T-cell (primary cell): ENCODE measurements at regions not wholly inside any gene's neighbourhood (a gene's known extent, or its start where the extent isn't known, plus 50 kb on each side); places are given as distances from the start of the nearest gene placed in this dataset.

Source experiments
- ATAC-seq, 4 experiments: fragments of 200-7000 bp in 3 of 4; fragments of 150-1000 bp in 1 of 4; cut with Tn5 transposase; replicated peaks in 1 of 4; 1 replicate in 3 of 4; 2 replicates in 1 of 4; pipeline ENCODE4 v1.10.0; 2021; ENCODE audit warnings: moderate library complexity in 3 of 4, mild to moderate bottlenecking in 2 of 4, moderate number of reproducible peaks in 1 of 4
- CTCF ChIA-PET, 2 donors: fragments of 300-600 bp; sonication (Branson Sonifier 250); formaldehyde crosslinking; loops; one replicate each; lab custom pipeline; 2022; ENCODE audit warnings: antibody characterized with exemption in 2 of 2; lab: Charles Lee
- POLR2A ChIA-PET, 2 donors: fragments of 300-600 bp; sonication (Branson Sonifier 250); formaldehyde crosslinking; loops; one replicate each; lab custom pipeline; 2022; ENCODE audit warnings: antibody characterized with exemption in 2 of 2; lab: Charles Lee
- DNase-seq, 35 experiments: peaks; one replicate each; pipeline versions ENCODE4 v3.0.0 to v3.0.0-alpha.2; 2013 to 2023
- H3K27ac ChIP-seq: one replicate; pipeline ENCODE4 v1.5.1; 2013; ENCODE audit warnings: low read length
- H3K27me3 ChIP-seq, 2 experiments: replicated peaks in 1 of 2; 1 replicate in 1 of 2; 2 replicates in 1 of 2; pipeline versions ENCODE4 v1.6.1 to v1.7.0; 2013; ENCODE audit warnings: low read length in 1 of 2, mixed read lengths in 1 of 2; ENCODE audit not compliant: control insufficient read depth in 2 of 2, insufficient read depth in 2 of 2; ENCODE audit errors: extremely low read depth in 1 of 2
- H3K36me3 ChIP-seq, 2 donors: 1 replicate in 1 of 2; 2 replicates in 1 of 2; pipeline versions ENCODE4 v1.6.1 to v1.7.0; 2013; ENCODE audit warnings: low read length in 1 of 2; ENCODE audit not compliant: control insufficient read depth in 2 of 2, insufficient read depth in 1 of 2; ENCODE audit errors: extremely low read depth in 1 of 2
- H3K4me1 ChIP-seq, 2 experiments: 1 replicate in 1 of 2; 2 replicates in 1 of 2; pipeline versions ENCODE4 v1.6.1 to v1.7.0; 2013; ENCODE audit warnings: low read length in 2 of 2, mixed read lengths in 1 of 2; ENCODE audit not compliant: insufficient read depth in 2 of 2, control insufficient read depth in 1 of 2; ENCODE audit errors: extremely low read depth in 1 of 2
- H3K4me3 ChIP-seq, 2 donors: 1 replicate in 1 of 2; 2 replicates in 1 of 2; pipeline versions ENCODE4 v1.5.1 to v1.7.0; 2013; ENCODE audit warnings: mild to moderate bottlenecking in 2 of 2, low read length in 1 of 2, moderate library complexity in 1 of 2; ENCODE audit not compliant: control insufficient read depth in 1 of 2; ENCODE audit errors: extremely low read depth in 1 of 2
- H3K9me3 ChIP-seq: 2 replicates; pipeline ENCODE4 v1.7.0; 2013
- H3K27ac Mint-ChIP-seq, 2 donors: one replicate each; pipeline ENCODE4 v1.8.0; 2020 to 2021; ENCODE audit warnings: mild to moderate bottlenecking in 2 of 2, mixed read lengths in 2 of 2
- H3K27me3 Mint-ChIP-seq, 2 donors: one replicate each; pipeline ENCODE4 v1.8.0; 2021 to 2022; ENCODE audit warnings: mixed read lengths in 2 of 2
- H3K36me3 Mint-ChIP-seq: one replicate; pipeline ENCODE4 v1.8.0; 2021; ENCODE audit warnings: mixed read lengths
- H3K4me1 Mint-ChIP-seq, 3 donors: one replicate each; pipeline ENCODE4 v1.8.0; 2020 to 2022; ENCODE audit warnings: mixed read lengths in 3 of 3, mild to moderate bottlenecking in 1 of 3
- H3K4me3 Mint-ChIP-seq, 3 donors: one replicate each; pipeline ENCODE4 v1.8.0; 2020 to 2022; ENCODE audit warnings: mild to moderate bottlenecking in 3 of 3, mixed read lengths in 3 of 3, moderate library complexity in 3 of 3
- H3K9me3 Mint-ChIP-seq, 3 donors: one replicate each; pipeline ENCODE4 v1.8.0; 2020 to 2022; ENCODE audit warnings: mixed read lengths in 3 of 3
- WGBS: methylation state at CpG from one replicate; pipeline ENCODE4 v1.1.5; 2013; ENCODE audit warnings: missing lambda C conversion rate; ENCODE audit not compliant: insufficient coverage; 5-methylcytosine and 5-hydroxymethylcytosine counted together

GRCh38 chr6:30272032-30272431 lies 54.7 kb upstream of the TRIM39 start:
- CTCF ChIA-PET = interaction anchor here in 1 of 2 donors (0.6 kb wide), 1 partner anchor 68 kb away, joined by 3 read pairs; no protein-coding TSS in a partner anchor

GRCh38 chr6:30267423-30267822 lies 54.2 kb upstream of the TRIM26 start:
- no CpG with 5 or more reads among the region's 2 CpGs for WGBS
- no peak for DNase-seq
- H3K36me3 Mint-ChIP-seq = peaks cover 32% of the 10 kb centered on the region
- POLR2A ChIA-PET = interaction anchor here in 1 of 2 donors (0.6 kb wide), 1 partner anchor 47 kb away, joined by 3 read pairs; no protein-coding TSS in a partner anchor
- Histone ChIP-seq H3K27ac (no peak overlapping the region), H3K4me3 (no peak overlapping the region), H3K9me3 (no peaks in the 10 kb centered on the region), H3K4me1 (no peaks in the 10 kb centered on the region), H3K36me3 (peaks cover 2 to 3% of the 10 kb centered on the region in 2 donors), H3K27me3 (no peaks in the 10 kb centered on the region)
- peaks cover 0 to 10% (median 5%) of the 10 kb centered on the region in 3 donors for H3K9me3 Mint-ChIP-seq
- ATAC-seq = no peak
- H3K4me3 Mint-ChIP-seq = no peak overlapping the region
- H3K4me1 Mint-ChIP-seq = no peaks in the 10 kb centered on the region
- H3K27me3 Mint-ChIP-seq = peaks cover 8 to 18% of the 10 kb centered on the region in 2 donors
- no peak overlapping the region for H3K27ac Mint-ChIP-seq
- CTCF ChIA-PET = no interaction called here

More at GRCh38 chr6:30272032-30272431, 54.7 kb upstream of the TRIM39 start:
- Histone ChIP-seq H3K4me1 (no peaks in the 10 kb centered on the region), H3K27ac (no peak overlapping the region), H3K27me3 (no peaks in the 10 kb centered on the region), H3K9me3 (no peaks in the 10 kb centered on the region), H3K36me3 (no peaks in the 10 kb centered on the region), H3K4me3 (no peak overlapping the region)
- Mint-ChIP-seq H3K36me3 (no peaks in the 10 kb centered on the region), H3K9me3 (peaks cover 0 to 22% (median 19%) of the 10 kb centered on the region in 3 donors), H3K27ac (no peak overlapping the region), H3K4me3 (no peak overlapping the region), H3K27me3 (peaks cover 8 to 22% of the 10 kb centered on the region in 2 donors), H3K4me1 (no peaks in the 10 kb centered on the region)
- POLR2A ChIA-PET = no interaction called here
- DNase-seq (no peak), ATAC-seq (no peak)

GRCh38 chr6:30265594-30265993 lies 52.4 kb upstream of the TRIM26 start:
- ChIA-PET CTCF (no interaction called here), POLR2A (no interaction called here)
- DNase-seq (no peak), ATAC-seq (no peak)
- peaks cover 3 to 5% of the 10 kb centered on the region in 2 donors for H3K36me3 ChIP-seq
- Mint-ChIP-seq H3K4me3 (no peak overlapping the region), H3K4me1 (peaks cover 0 to 2% (median 0%) of the 10 kb centered on the region in 3 donors), H3K36me3 (peaks cover 33% of the 10 kb centered on the region), H3K27me3 (peaks cover 3 to 9% of the 10 kb centered on the region in 2 donors), H3K27ac (no peak overlapping the region), H3K9me3 (no peaks in the 10 kb centered on the region)
- H3K4me1 ChIP-seq = peaks cover 0 to 7% of the 10 kb centered on the region in 2 experiments
- H3K27ac ChIP-seq = no peak overlapping the region
- no peaks in the 10 kb centered on the region for H3K27me3 ChIP-seq
- WGBS = no CpG with 5 or more reads among the region's 2 CpGs
- no peak overlapping the region for H3K4me3 ChIP-seq
- no peaks in the 10 kb centered on the region for H3K9me3 ChIP-seq

- no peak overlapping the region for H3K4me3 Mint-ChIP-seq
- no peak for ATAC-seq
Measured at GRCh38 chr6:30265181-30265580, 52.0 kb upstream of the TRIM26 start.

GRCh38 chr6:30264743-30265142 lies 51.5 kb upstream of the TRIM26 start:
- Mint-ChIP-seq H3K27me3 (peaks cover 3% of the 10 kb centered on the region in 2 donors), H3K9me3 (no peaks in the 10 kb centered on the region), H3K27ac (no peak overlapping the region), H3K4me1 (peaks cover 0 to 5% (median 3%) of the 10 kb centered on the region in 3 donors), H3K36me3 (peaks cover 33% of the 10 kb centered on the region), H3K4me3 (no peak overlapping the region)
- Histone ChIP-seq H3K4me1 (peaks cover 0 to 14% of the 10 kb centered on the region in 2 experiments), H3K27ac (no peak overlapping the region), H3K27me3 (no peaks in the 10 kb centered on the region), H3K4me3 (no peak overlapping the region), H3K36me3 (peaks cover 3 to 5% of the 10 kb centered on the region in 2 donors), H3K9me3 (no peaks in the 10 kb centered on the region)
- DNase-seq (no peak), ATAC-seq (no peak)
- WGBS = 74% methylated on average over 5 of the region's 6 CpGs
- POLR2A ChIA-PET = no interaction called here
- CTCF ChIA-PET = no interaction called here

More at GRCh38 chr6:30265181-30265580, 52.0 kb upstream of the TRIM26 start:
- no peaks in the 10 kb centered on the region for H3K9me3 ChIP-seq
- Mint-ChIP-seq H3K36me3 (peaks cover 33% of the 10 kb centered on the region), H3K27me3 (peaks cover 3 to 5% of the 10 kb centered on the region in 2 donors), H3K4me1 (peaks cover 0 to 4% (median 2%) of the 10 kb centered on the region in 3 donors), H3K27ac (no peak overlapping the region), H3K9me3 (no peaks in the 10 kb centered on the region)
- POLR2A ChIA-PET = no interaction called here
- no peaks in the 10 kb centered on the region for H3K27me3 ChIP-seq
- H3K4me1 ChIP-seq = peaks cover 0 to 11% of the 10 kb centered on the region in 2 experiments
- no peak for DNase-seq
- WGBS = 100% methylated on average over 1 of the region's 4 CpGs
- CTCF ChIA-PET = no interaction called here
- H3K4me3 ChIP-seq = no peak overlapping the region
- peaks cover 3 to 5% of the 10 kb centered on the region in 2 donors for H3K36me3 ChIP-seq
- no peak overlapping the region for H3K27ac ChIP-seq

GRCh38 chr6:30263734-30264133 lies 50.5 kb upstream of the TRIM26 start:
- Mint-ChIP-seq H3K36me3 (peaks cover 33% of the 10 kb centered on the region), H3K27me3 (peaks cover 0 to 3% of the 10 kb centered on the region in 2 donors), H3K4me3 (no peak overlapping the region), H3K27ac (no peak overlapping the region), H3K4me1 (peaks cover 5 to 12% (median 9%) of the 10 kb centered on the region in 3 donors), H3K9me3 (no peaks in the 10 kb centered on the region)
- Histone ChIP-seq H3K4me1 (peaks cover 3 to 19% of the 10 kb centered on the region in 2 experiments), H3K4me3 (no peak overlapping the region), H3K9me3 (no peaks in the 10 kb centered on the region), H3K27me3 (no peaks in the 10 kb centered on the region), H3K27ac (no peak overlapping the region), H3K36me3 (peaks cover 3 to 5% of the 10 kb centered on the region in 2 donors)
- ChIA-PET POLR2A (no interaction called here), CTCF (no interaction called here)
- DNase-seq (no peak), ATAC-seq (no peak)
- 100% methylated on average over 2 of the region's 5 CpGs for WGBS
